Ectodermal cell (in vitro differentiated cells): ENCODE measurements at regions not wholly inside any gene's neighbourhood (a gene's known extent, or its start where the extent isn't known, plus 50 kb on each side); places are given as distances from the start of the nearest gene placed in this dataset.

Experiments used
- H3K27ac ChIP-seq: 2 replicates; pipeline ENCODE4 v1.7.0; 2013; ENCODE audit warnings: mild to moderate bottlenecking, low read depth, low read length; ENCODE audit not compliant: insufficient read depth, poor library complexity, severe bottlenecking
- H3K27me3 ChIP-seq: 2 replicates; pipeline ENCODE4 v1.7.0; 2013; ENCODE audit warnings: mild to moderate bottlenecking, low read length; ENCODE audit not compliant: insufficient read depth, control insufficient read depth, poor library complexity, severe bottlenecking
- H3K36me3 ChIP-seq: one replicate; pipeline ENCODE4 v1.7.0; 2013; ENCODE audit warnings: low read length; ENCODE audit not compliant: control insufficient read depth, insufficient read depth
- H3K4me1 ChIP-seq: one replicate; pipeline ENCODE4 v1.7.0; 2013; ENCODE audit warnings: low read length; ENCODE audit not compliant: control insufficient read depth, insufficient read depth
- H3K4me3 ChIP-seq: 2 replicates; pipeline ENCODE4 v1.7.0; 2013; ENCODE audit warnings: low read depth, low read length, control low read depth; ENCODE audit not compliant: insufficient read depth
- H3K9me3 ChIP-seq: 2 replicates; pipeline ENCODE4 v1.7.0; 2013; ENCODE audit warnings: mild to moderate bottlenecking, low read length, moderate library complexity; ENCODE audit not compliant: control insufficient read depth
- WGBS, 2 experiments: methylation state at CpG; one replicate each; pipeline ENCODE4 v1.1.7; 2013; ENCODE audit warnings: missing lambda C conversion rate in 2 of 2; 5-methylcytosine and 5-hydroxymethylcytosine counted together

DNA sequence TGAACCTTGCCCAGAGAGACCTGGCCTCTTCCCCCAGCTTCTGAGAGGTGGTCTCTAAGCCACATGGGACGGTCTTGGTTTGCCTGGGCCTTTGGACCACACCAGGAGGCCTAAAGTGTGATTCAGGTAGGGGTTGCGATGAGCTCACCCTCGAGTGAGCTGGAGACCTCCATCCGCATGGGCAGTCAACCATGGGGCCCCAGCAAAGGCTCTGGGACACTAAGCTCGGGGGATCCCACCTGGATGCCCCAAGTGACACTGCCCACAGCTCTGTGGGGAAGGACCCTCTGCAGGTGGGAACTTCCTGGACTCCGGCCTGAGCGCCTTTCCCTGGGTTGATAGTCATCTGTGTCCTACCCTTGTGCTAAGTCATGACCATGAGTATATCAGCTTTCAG is 57.1 kb upstream of the FAM20C start:
- WGBS, 2 experiments = 90 to 93% methylated on average over 7 of the region's 7 CpGs
- Histone ChIP-seq H3K4me1 (peaks cover 9% of the 10 kb centered on the region), H3K27me3 (no peaks in the 10 kb centered on the region), H3K4me3 (no peak overlapping the region), H3K9me3 (no peaks in the 10 kb centered on the region), H3K27ac (no peak overlapping the region), H3K36me3 (no peaks in the 10 kb centered on the region)

DNA sequence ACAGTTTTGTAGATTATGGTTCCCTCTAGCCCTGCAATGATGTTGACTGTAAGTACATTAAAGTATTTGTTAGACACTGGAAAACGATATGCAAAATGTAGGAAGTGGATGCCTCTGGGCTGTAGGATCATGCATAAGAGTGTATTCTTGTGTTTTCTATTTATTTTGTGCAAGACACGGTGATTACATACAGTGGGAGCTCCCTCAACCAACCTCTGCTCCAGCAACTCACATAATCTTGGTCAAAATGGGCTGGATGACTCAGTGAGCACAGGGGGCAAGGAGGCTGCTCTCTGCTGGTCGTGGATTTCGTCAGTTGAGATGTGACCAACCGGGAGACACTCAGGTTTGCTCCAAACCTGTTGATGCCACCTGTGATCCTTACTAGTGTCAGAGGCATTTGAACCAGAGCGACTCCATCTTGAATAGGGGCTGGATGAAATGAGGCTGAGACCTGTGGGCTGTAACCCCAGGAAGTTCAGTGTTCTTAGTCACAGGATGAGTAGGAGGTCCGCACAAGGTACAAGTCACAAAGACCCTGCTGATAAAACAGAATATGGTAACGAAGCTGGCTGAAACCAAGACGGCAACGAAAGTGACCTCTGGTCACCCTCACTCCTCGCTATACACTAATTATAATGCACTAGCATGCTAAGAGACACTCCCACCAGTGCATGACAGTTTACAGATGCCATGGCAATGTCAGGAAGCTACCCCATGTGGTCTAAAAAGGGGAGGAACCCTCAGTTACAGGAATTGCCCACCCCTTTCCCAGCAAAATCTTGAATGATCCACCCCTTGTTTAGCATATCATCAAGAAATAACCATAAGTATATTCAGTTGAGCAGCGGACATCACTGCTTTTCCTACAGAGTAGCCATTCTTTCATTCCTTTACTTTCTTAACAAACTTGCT is 56.4 kb upstream of the FAM20C start:
- Histone ChIP-seq H3K27me3 (no peaks in the 10 kb centered on the region), H3K36me3 (no peaks in the 10 kb centered on the region), H3K4me1 (peaks cover 9% of the 10 kb centered on the region), H3K9me3 (no peaks in the 10 kb centered on the region), H3K27ac (no peak overlapping the region), H3K4me3 (no peak overlapping the region)
- 89 to 92% methylated on average over 12 of the region's 12 CpGs for WGBS, 2 experiments

DNA sequence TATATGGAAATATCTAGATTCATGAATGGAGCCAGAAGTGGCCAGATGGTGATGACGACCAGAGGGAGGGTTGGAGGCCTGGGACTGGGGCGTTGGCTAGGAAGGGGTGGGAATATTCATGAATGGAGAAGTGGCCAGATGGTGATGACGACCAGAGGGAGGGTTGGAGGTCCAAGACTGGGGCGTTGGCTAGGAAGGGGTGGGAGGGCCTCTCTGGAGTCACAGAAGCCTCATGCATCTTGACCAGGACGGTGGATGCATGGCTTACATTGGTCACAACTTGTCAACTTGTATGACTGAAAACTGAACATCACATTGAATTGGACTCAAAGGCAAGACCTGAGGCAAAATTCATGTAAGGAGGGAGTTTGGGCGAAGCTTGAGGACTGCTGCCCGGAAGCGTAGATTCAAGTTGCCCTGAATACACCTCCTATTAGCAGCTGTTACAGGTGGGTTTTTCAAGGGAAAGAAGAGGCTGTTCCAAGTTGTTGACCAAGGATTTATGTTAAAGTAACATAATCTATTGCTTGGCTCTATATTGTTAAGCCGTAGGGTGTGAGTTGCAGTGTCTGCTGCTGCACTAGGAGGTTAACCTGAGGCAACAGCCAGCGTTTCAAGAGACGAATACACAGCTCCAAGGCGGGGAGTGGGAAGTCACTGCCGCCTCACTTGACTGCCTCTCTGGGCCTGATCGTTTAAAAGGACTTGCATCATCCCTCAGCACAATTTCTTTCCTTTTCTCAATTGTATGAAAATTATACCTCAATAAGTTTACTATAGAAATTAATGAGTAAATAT is 55.1 kb upstream of the FAM20C start:
- Histone ChIP-seq H3K4me3 (no peak overlapping the region), H3K9me3 (no peaks in the 10 kb centered on the region), H3K27me3 (no peaks in the 10 kb centered on the region), H3K27ac (no peak overlapping the region), H3K4me1 (peaks cover 9% of the 10 kb centered on the region), H3K36me3 (no peaks in the 10 kb centered on the region)
- 88 to 95% methylated on average over 14 of the region's 14 CpGs for WGBS, 2 experiments

DNA sequence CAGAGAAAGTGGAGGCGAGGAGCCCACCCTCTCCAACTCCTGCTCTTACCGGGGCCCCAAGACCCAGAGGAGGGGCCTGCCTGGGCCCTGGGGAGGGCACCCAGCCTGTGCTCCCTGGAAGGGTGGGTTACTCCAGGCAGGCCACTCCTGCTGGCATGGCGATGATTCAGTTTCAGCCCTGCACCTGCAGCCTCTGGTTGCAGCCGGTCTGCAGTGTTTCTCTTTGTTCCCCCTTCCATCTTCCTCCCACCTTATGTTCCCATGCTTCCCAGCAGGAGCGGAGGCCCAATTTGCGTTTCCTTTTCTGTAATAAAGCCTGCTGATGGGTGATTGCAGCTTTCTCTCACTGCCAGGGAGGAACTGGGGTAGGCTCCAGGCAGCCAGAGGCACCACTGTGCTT is 53.2 kb upstream of the FAM20C start:
- 55 to 57% methylated on average over 6 of the region's 6 CpGs for WGBS, 2 experiments
- no peak overlapping the region for H3K27ac ChIP-seq
- peaks cover 9% of the 10 kb centered on the region for H3K4me1 ChIP-seq
- no peaks in the 10 kb centered on the region for H3K36me3 ChIP-seq
- H3K9me3 ChIP-seq = no peaks in the 10 kb centered on the region
- no peaks in the 10 kb centered on the region for H3K27me3 ChIP-seq
- no peak overlapping the region for H3K4me3 ChIP-seq

DNA sequence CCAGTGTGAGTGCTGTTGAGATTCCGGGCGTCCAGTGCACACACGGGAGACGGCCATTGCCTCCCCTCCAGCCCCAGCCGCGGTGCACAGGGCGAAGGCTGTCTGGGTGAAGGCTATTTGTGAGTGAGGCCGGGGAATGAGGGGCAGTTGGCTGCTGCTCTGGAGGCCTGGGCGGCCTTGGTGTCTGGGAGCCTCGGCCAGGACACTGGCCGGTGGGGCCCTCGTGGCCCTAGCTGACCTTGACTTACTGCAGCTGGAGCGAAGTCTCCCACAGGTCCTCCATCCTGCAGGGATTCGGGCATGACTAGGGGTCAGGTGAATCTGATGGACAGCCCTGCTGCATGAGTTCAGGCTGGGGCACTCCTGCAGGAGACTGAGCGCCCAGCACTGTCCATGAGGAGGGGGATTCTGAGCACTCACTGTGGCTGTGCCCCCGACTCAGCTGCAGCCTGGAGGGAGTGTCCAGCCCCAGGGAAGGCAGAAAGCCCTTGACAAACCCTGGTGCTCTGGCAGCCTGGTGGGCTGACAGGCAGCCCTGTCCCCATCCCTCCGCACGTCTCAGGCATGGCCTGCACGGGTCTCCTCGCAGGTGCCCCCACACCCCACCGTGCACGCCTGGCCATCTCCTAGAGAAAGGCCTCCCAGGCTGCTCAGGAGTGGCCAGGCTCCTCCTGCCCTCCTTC is 52.7 kb upstream of the FAM20C start:
- no peak overlapping the region for H3K4me3 ChIP-seq
- H3K27ac ChIP-seq = no peak overlapping the region
- H3K9me3 ChIP-seq = no peaks in the 10 kb centered on the region
- peaks cover 9% of the 10 kb centered on the region for H3K4me1 ChIP-seq
- WGBS, 2 experiments = 86 to 87% methylated on average over 22 of the region's 22 CpGs
- no peaks in the 10 kb centered on the region for H3K27me3 ChIP-seq
- H3K36me3 ChIP-seq = no peaks in the 10 kb centered on the region

DNA sequence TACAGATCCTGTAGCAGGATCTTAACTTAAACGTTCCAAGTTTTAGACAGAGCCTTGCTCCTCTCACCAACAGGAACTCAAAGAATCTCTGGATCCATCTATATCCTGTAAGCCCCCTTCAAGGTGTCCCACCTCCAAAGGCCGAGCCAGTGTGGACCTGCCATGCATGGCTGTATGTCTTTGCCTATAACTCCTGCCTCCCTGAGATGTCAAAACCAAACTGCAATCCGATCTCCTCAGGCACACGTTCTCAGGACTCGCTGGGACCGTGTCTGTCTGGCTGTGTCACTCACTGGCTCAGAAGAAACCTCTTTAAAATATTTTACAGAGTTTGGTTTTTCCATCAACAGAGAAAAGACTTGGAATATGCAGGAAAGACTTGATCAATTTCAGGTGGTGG is 51.4 kb upstream of the FAM20C start:
- no peaks in the 10 kb centered on the region for H3K27me3 ChIP-seq
- H3K27ac ChIP-seq = no peak overlapping the region
- WGBS, 2 experiments = 86 to 91% methylated on average over 6 of the region's 6 CpGs
- H3K36me3 ChIP-seq = no peaks in the 10 kb centered on the region
- no peak overlapping the region for H3K4me3 ChIP-seq
- no peaks in the 10 kb centered on the region for H3K9me3 ChIP-seq
- peaks cover 9% of the 10 kb centered on the region for H3K4me1 ChIP-seq

DNA sequence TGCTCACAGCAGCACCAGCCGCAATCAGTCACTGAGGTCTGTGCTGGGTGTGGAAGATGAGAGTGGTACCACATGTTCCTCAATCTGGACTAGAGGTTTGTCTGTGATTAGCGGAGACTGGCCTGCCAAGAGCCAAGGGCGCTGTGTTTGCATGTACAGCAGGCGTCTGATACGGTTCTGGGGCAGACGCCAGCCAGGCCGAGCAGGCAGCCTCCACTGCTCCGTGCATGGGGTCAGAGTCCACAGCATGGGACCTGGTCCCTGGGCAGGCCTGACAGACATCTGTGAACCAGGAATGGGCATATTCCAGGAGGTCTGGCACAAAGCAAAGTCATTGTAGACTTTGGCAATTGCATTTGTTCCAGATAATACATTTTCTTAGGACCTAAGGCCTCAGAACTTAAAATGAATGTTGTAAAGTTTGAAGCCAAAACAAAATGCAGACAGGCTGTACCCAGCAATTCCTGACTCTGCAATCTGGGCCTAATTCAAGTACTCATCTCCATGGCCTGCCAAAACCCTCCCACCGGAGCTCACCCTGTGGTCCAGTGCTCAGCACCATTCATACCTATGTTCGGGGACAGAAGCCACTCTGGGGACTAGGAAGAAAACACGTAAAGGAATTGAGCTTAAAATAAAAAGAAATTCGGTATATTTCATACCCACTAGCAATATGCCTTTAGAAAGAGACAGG is 50.0 kb upstream of the FAM20C start:
- H3K4me3 ChIP-seq = no peak overlapping the region
- no peaks in the 10 kb centered on the region for H3K36me3 ChIP-seq
- 96 to 98% methylated on average over 12 of the region's 12 CpGs for WGBS, 2 experiments
- peaks cover 9% of the 10 kb centered on the region for H3K4me1 ChIP-seq
- H3K27me3 ChIP-seq = no peaks in the 10 kb centered on the region
- no peak overlapping the region for H3K27ac ChIP-seq
- H3K9me3 ChIP-seq = no peaks in the 10 kb centered on the region
